GM23338 (cell line): ENCODE measurements at regions not wholly inside any gene's neighbourhood (a gene's known extent, or its start where the extent isn't known, plus 50 kb on each side); places are given as distances from the start of the nearest gene placed in this dataset.

Source experiments
- ATAC-seq: fragments of 200-7000 bp; cut with Tn5 transposase; 3 replicates; pipeline ENCODE4 v1.9.1; 2020
- DNase-seq: peaks from one replicate; pipeline ENCODE4 v3.0.0-alpha.2; 2015; ENCODE audit warnings: low spot score
- H2AFZ ChIP-seq: fragments of 200-600 bp; sonication (generic); 2 replicates; pipeline ENCODE4 v1.8.0; 2016; ENCODE audit warnings: antibody characterized with exemption, mild to moderate bottlenecking, moderate library complexity
- H3F3A ChIP-seq: fragments of 200-600 bp; sonication (generic); replicated peaks from 2 replicates; pipeline ENCODE4 v1.8.0; 2017; ENCODE audit warnings: antibody characterized with exemption, mixed run types, low read depth
- H3K27ac ChIP-seq: fragments of 200-600 bp; sonication (generic); 2 replicates; pipeline ENCODE4 v1.6.1; 2016; ENCODE audit warnings: low read depth
- H3K27me3 ChIP-seq: fragments of 200-600 bp; sonication (generic); 2 replicates; pipeline ENCODE4 v1.8.0; 2016; ENCODE audit warnings: mild to moderate bottlenecking, mixed run types, moderate library complexity; ENCODE audit not compliant: insufficient read depth
- H3K36me3 ChIP-seq: fragments of 200-600 bp; sonication (generic); 2 replicates; pipeline ENCODE4 v1.8.0; 2016; ENCODE audit warnings: mild to moderate bottlenecking; ENCODE audit not compliant: insufficient read depth
- H3K4me1 ChIP-seq: fragments of 200-600 bp; sonication (generic); 2 replicates; pipeline ENCODE4 v1.8.0; 2016; ENCODE audit warnings: mild to moderate bottlenecking, moderate library complexity; ENCODE audit not compliant: insufficient read depth
- H3K4me2 ChIP-seq: fragments of 200-600 bp; sonication (generic); 2 replicates; pipeline ENCODE4 v1.7.1; 2017; ENCODE audit warnings: mixed run types
- H3K4me3 ChIP-seq: fragments of 200-600 bp; sonication (generic); 2 replicates; pipeline ENCODE4 v1.6.1; 2016; ENCODE audit warnings: mixed run types
- H3K79me2 ChIP-seq: fragments of 200-600 bp; sonication (generic); replicated peaks from 2 replicates; pipeline ENCODE4 v1.8.0; 2017; ENCODE audit warnings: mild to moderate bottlenecking; ENCODE audit not compliant: insufficient read depth
- H3K9me2 ChIP-seq: fragments of 200-600 bp; sonication (generic); 2 replicates; pipeline ENCODE4 v1.8.0; 2017; ENCODE audit not compliant: insufficient read depth
- H4K20me1 ChIP-seq: fragments of 200-600 bp; sonication (generic); replicated peaks from 2 replicates; pipeline ENCODE4 v1.8.0; 2017; ENCODE audit warnings: mild to moderate bottlenecking; ENCODE audit not compliant: insufficient read depth
- H3K27ac Mint-ChIP-seq: 2 replicates; pipeline ENCODE4 v1.8.0; 2020; ENCODE audit warnings: inconsistent platforms, mild to moderate bottlenecking, moderate library complexity, mixed read lengths
- H3K27me3 Mint-ChIP-seq: 3 replicates; pipeline ENCODE4 v1.8.0; 2022; ENCODE audit warnings: low read depth, mild to moderate bottlenecking, moderate library complexity, mixed read lengths, inconsistent platforms; ENCODE audit not compliant: insufficient read depth, poor library complexity
- H3K36me3 Mint-ChIP-seq: 3 replicates; pipeline ENCODE4 v1.8.0; 2021; ENCODE audit warnings: low read depth, mild to moderate bottlenecking, inconsistent platforms, moderate library complexity, mixed read lengths
- H3K4me1 Mint-ChIP-seq: 3 replicates; pipeline ENCODE4 v1.8.0; 2020; ENCODE audit warnings: mild to moderate bottlenecking, inconsistent platforms, mixed read lengths
- H3K4me3 Mint-ChIP-seq: 3 replicates; pipeline ENCODE4 v1.8.0; 2021; ENCODE audit warnings: moderate library complexity, mild to moderate bottlenecking, inconsistent platforms, mixed read lengths
- H3K9me3 Mint-ChIP-seq: 3 replicates; pipeline ENCODE4 v1.8.0; 2020; ENCODE audit warnings: moderate library complexity, mild to moderate bottlenecking, inconsistent platforms, mixed read lengths
- CREB1 ChIP-seq: fragments of 250-450 bp; sonication (Bioruptor Pico); IDR thresholded peaks from 2 replicates; pipeline ENCODE4 v1.5.0; 2020; ENCODE audit warnings: low read depth, mild to moderate bottlenecking, moderate library complexity
- EZH2 ChIP-seq: fragments of 200-600 bp; sonication (generic); IDR thresholded peaks from one replicate; pipeline ENCODE4 v1.8.0; 2017; ENCODE audit warnings: antibody characterized with exemption, mild to moderate bottlenecking, low read depth; ENCODE audit not compliant: unreplicated experiment
- EZH2phosphoT487 ChIP-seq: fragments of 200-600 bp; sonication (generic); IDR thresholded peaks from one replicate; pipeline ENCODE4 v1.8.1; 2018; ENCODE audit warnings: antibody characterized with exemption; ENCODE audit not compliant: unreplicated experiment
- NANOG ChIP-seq: IDR thresholded peaks from 2 replicates; pipeline ENCODE4 v1.6.1; 2016; ENCODE audit warnings: antibody characterized with exemption, borderline replicate concordance
- POLR2AphosphoS5 ChIP-seq: IDR thresholded peaks from 2 replicates; pipeline ENCODE4 v1.6.1; 2016; ENCODE audit warnings: antibody characterized with exemption, low read depth
- STAT1 ChIP-seq: IDR thresholded peaks from one replicate; pipeline ENCODE4 v1.6.1; 2016; ENCODE audit warnings: antibody characterized with exemption; ENCODE audit not compliant: unreplicated experiment
- ZNF114 ChIP-seq: fragments of 250-450 bp; sonication (Bioruptor Pico); IDR thresholded peaks from 2 replicates; pipeline ENCODE4 v1.5.0; 2020; ENCODE audit warnings: mild to moderate bottlenecking, moderate library complexity
- TF ChIP-seq, protein P1 (sequence below): fragments of 250-450 bp; sonication (Bioruptor Pico); IDR thresholded peaks from 2 replicates; pipeline ENCODE4 v1.5.0; 2020; ENCODE audit warnings: mild to moderate bottlenecking, moderate library complexity
- TF ChIP-seq, protein P2 (sequence below), 2 experiments: fragments of 200-600 bp in 1 of 2; sonication (generic) in 1 of 2; conservative IDR thresholded peaks; 2 replicates each; pipeline versions ENCODE4 v1.5.1 to v1.6.1; 2016 to 2017; ENCODE audit warnings: antibody characterized with exemption in 2 of 2, low read depth in 2 of 2, mild to moderate bottlenecking in 2 of 2, moderate library complexity in 1 of 2
- TF ChIP-seq, protein P3 (sequence below): IDR thresholded peaks from 2 replicates; pipeline ENCODE4 v1.6.1; 2016; ENCODE audit warnings: antibody characterized with exemption

DNA sequence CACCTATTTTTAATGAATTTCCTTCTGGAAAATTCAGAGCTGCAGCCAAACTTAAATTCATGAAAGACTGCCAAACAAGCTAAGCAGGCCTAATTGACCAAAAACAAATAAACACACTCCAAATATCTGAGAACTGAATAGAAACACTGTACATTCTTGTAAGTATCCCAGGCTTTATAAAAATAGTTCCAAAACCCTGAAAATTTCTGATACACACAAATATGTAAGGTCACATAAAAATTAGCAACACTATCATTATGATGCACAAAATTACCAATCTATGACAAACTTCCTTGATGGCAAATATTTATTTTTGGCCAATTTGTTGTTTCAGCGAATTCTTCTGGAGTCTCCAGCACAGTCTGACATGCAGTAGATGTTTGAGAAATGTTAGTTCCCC is 117.9 kb upstream of the UBE2E2 start:
- H4K20me1 ChIP-seq, result no peaks in the 10 kb centered on the region
- H3K36me3 ChIP-seq, result peaks cover 3% of the 10 kb centered on the region; the same call in 1 of the 2 replicates
- Mint-ChIP-seq H3K36me3 (no peaks in the 10 kb centered on the region), H3K9me3 (peaks cover 3% of the 10 kb centered on the region; the same call in 2 of the 3 replicates), H3K4me1 (peaks cover 3% of the 10 kb centered on the region), H3K27ac (no peak overlapping the region), H3K4me3 (no peak overlapping the region), H3K27me3 (no peaks in the 10 kb centered on the region)
- ATAC-seq (no peak), DNase-seq (no peak)
- H3K4me2 ChIP-seq, result no peak overlapping the region
- no peaks in the 10 kb centered on the region for H3K27me3 ChIP-seq
- no peaks in the 10 kb centered on the region for H3K79me2 ChIP-seq
- H3K9me2 ChIP-seq, result no peaks in the 10 kb centered on the region
- H3K4me1 ChIP-seq, result peaks cover 4% of the 10 kb centered on the region
- H3K4me3 ChIP-seq, result no peak overlapping the region
- no peaks in the 10 kb centered on the region for H3F3A ChIP-seq
- no peak overlapping the region for H3K27ac ChIP-seq
- H2AFZ ChIP-seq, result no peak overlapping the region
- no peak for TF ChIP-seq ZNF114 (CRISPR knock-in tag)
- TF ChIP-seq, protein P1, sequence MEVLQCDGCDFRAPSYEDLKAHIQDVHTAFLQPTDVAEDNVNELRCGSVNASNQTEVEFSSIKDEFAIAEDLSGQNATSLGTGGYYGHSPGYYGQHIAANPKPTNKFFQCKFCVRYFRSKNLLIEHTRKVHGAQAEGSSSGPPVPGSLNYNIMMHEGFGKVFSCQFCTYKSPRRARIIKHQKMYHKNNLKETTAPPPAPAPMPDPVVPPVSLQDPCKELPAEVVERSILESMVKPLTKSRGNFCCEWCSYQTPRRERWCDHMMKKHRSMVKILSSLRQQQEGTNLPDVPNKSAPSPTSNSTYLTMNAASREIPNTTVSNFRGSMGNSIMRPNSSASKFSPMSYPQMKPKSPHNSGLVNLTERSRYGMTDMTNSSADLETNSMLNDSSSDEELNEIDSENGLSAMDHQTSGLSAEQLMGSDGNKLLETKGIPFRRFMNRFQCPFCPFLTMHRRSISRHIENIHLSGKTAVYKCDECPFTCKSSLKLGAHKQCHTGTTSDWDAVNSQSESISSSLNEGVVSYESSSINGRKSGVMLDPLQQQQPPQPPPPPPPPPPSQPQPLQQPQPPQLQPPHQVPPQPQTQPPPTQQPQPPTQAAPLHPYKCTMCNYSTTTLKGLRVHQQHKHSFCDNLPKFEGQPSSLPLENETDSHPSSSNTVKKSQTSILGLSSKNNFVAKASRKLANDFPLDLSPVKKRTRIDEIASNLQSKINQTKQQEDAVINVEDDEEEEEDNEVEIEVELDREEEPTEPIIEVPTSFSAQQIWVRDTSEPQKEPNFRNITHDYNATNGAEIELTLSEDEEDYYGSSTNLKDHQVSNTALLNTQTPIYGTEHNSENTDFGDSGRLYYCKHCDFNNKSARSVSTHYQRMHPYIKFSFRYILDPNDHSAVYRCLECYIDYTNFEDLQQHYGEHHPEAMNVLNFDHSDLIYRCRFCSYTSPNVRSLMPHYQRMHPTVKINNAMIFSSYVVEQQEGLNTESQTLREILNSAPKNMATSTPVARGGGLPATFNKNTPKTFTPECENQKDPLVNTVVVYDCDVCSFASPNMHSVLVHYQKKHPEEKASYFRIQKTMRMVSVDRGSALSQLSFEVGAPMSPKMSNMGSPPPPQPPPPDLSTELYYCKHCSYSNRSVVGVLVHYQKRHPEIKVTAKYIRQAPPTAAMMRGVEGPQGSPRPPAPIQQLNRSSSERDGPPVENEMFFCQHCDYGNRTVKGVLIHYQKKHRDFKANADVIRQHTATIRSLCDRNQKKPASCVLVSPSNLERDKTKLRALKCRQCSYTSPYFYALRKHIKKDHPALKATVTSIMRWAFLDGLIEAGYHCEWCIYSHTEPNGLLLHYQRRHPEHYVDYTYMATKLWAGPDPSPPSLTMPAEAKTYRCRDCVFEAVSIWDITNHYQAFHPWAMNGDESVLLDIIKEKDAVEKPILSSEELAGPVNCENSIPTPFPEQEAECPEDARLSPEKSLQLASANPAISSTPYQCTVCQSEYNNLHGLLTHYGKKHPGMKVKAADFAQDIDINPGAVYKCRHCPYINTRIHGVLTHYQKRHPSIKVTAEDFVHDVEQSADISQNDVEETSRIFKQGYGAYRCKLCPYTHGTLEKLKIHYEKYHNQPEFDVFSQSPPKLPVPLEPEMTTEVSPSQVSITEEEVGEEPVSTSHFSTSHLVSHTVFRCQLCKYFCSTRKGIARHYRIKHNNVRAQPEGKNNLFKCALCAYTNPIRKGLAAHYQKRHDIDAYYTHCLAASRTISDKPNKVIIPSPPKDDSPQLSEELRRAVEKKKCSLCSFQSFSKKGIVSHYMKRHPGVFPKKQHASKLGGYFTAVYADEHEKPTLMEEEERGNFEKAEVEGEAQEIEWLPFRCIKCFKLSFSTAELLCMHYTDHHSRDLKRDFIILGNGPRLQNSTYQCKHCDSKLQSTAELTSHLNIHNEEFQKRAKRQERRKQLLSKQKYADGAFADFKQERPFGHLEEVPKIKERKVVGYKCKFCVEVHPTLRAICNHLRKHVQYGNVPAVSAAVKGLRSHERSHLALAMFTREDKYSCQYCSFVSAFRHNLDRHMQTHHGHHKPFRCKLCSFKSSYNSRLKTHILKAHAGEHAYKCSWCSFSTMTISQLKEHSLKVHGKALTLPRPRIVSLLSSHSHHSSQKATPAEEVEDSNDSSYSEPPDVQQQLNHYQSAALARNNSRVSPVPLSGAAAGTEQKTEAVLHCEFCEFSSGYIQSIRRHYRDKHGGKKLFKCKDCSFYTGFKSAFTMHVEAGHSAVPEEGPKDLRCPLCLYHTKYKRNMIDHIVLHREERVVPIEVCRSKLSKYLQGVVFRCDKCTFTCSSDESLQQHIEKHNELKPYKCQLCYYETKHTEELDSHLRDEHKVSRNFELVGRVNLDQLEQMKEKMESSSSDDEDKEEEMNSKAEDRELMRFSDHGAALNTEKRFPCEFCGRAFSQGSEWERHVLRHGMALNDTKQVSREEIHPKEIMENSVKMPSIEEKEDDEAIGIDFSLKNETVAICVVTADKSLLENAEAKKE, result no peak
- TF ChIP-seq, protein P2, sequence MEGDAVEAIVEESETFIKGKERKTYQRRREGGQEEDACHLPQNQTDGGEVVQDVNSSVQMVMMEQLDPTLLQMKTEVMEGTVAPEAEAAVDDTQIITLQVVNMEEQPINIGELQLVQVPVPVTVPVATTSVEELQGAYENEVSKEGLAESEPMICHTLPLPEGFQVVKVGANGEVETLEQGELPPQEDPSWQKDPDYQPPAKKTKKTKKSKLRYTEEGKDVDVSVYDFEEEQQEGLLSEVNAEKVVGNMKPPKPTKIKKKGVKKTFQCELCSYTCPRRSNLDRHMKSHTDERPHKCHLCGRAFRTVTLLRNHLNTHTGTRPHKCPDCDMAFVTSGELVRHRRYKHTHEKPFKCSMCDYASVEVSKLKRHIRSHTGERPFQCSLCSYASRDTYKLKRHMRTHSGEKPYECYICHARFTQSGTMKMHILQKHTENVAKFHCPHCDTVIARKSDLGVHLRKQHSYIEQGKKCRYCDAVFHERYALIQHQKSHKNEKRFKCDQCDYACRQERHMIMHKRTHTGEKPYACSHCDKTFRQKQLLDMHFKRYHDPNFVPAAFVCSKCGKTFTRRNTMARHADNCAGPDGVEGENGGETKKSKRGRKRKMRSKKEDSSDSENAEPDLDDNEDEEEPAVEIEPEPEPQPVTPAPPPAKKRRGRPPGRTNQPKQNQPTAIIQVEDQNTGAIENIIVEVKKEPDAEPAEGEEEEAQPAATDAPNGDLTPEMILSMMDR (conservative IDR thresholded peaks at IDR 0.05; ENCODE audit: low read depth in 2 of 2), result no peak
- no peak for TF ChIP-seq CREB1 (CRISPR knock-in tag)
- TF ChIP-seq EZH2phosphoT487, result no peak
- TF ChIP-seq EZH2, result no peak
- no peak for TF ChIP-seq NANOG
- TF ChIP-seq, protein P3, sequence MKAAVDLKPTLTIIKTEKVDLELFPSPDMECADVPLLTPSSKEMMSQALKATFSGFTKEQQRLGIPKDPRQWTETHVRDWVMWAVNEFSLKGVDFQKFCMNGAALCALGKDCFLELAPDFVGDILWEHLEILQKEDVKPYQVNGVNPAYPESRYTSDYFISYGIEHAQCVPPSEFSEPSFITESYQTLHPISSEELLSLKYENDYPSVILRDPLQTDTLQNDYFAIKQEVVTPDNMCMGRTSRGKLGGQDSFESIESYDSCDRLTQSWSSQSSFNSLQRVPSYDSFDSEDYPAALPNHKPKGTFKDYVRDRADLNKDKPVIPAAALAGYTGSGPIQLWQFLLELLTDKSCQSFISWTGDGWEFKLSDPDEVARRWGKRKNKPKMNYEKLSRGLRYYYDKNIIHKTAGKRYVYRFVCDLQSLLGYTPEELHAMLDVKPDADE, result no peak
- TF ChIP-seq POLR2AphosphoS5, result no peak
- no peak for TF ChIP-seq STAT1
